Brain microvascular endothelial cell (primary cell): ENCODE measurements at regions not wholly inside any gene's neighbourhood (a gene's known extent, or its start where the extent isn't known, plus 50 kb on each side); places are given as distances from the start of the nearest gene placed in this dataset.
A peak's percentile ranks its signal among the peaks of the same experiment; 100 is the strongest.

Experiments
- DNase-seq: peaks from one replicate; pipeline ENCODE4 v3.0.0-alpha.2; 2020
- H3K27ac ChIP-seq: fragments of 250-450 bp; sonication (Bioruptor Pico); 2 replicates; pipeline ENCODE4 v1.5.1; 2020; ENCODE audit warnings: mild to moderate bottlenecking, moderate library complexity
- H3K27me3 ChIP-seq: fragments of 250-450 bp; sonication (Bioruptor Pico); replicated peaks from 2 replicates; pipeline ENCODE4 v1.5.1; 2020; ENCODE audit warnings: mild to moderate bottlenecking
- H3K36me3 ChIP-seq: fragments of 250-450 bp; sonication (Bioruptor Pico); replicated peaks from 2 replicates; pipeline ENCODE4 v1.5.1; 2020; ENCODE audit warnings: mild to moderate bottlenecking
- H3K4me3 ChIP-seq: 2 replicates; pipeline ENCODE4 v1.5.1; 2011; ENCODE audit warnings: low read depth, mild to moderate bottlenecking, control low read depth, low read length, moderate library complexity
- in situ Hi-C: cut with HindIII; loops from 2 replicates; pipeline ENCODE4 v1.10.0; 2017; ENCODE audit warnings: low sequenced_read_pairs, low pct_ligation_motif_present
- TF ChIP-seq, protein P1 (sequence below): IDR thresholded peaks from 2 replicates; pipeline ENCODE4 v1.5.1; 2011; ENCODE audit warnings: low read depth, mild to moderate bottlenecking, moderate library complexity, low read length, control low read depth, inconsistent platforms; ENCODE audit errors: missing control alignments

DNA sequence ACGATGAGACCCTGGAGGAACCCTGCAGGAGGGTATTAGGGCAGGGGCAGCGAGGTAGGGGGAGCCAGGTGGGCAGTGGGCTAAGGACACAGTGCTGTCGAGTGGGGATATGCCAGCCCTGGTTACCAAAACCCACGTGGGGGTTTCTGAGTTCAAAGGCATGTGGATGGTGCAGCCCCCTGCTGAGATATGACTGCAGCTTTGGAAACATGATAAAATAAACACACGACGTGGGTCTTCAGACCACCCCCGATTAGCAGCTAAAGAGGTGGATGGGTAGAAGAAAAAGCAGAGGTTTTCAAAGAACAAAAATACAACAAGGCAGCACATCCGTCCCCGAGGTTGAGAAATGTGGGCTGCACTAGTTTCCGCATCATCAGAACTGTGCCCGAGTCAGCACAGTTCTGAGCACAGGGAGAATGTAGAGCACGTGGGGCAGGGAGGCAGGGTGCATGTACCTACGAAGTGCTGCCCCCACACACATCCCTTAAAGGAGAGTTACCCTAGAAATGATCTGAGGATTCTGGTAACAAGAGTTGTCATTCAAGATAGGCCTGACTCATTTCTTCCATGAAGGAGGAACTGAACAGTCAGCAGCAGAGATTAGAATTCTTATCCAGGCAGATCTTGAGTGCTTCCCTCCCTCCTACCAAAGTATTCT, 121.3 kb downstream of the RPLP1 start:
- in situ Hi-C loops = no loop called here
- peak; percentile 37 for DNase-seq

DNA sequence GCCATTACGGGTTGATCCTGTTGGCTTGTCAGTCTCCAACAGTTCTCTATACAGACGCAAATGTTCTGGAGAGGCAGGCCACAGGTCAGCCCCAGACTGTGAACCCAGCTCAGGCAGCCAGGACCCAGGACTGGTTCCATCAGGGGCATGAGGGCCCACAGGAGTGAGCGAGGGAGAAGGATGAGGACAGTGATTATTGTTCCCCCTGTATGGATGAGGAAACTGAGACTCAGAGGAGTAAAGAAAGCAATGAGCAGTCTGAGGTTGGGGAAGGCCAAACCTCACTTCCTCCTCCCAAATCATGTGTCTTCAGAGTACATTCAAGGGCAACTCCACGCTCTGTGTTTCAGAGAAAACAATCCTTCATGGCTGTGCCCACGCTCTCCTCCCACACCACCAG, 121.9 kb downstream of the RPLP1 start:
- Histone ChIP-seq H3K27ac (no peak overlapping the region), H3K27me3 (peaks cover 10% of the 10 kb centered on the region), H3K36me3 (no peaks in the 10 kb centered on the region), H3K4me3 (no peak overlapping the region)
- no peak for DNase-seq
- TF ChIP-seq, protein P1, sequence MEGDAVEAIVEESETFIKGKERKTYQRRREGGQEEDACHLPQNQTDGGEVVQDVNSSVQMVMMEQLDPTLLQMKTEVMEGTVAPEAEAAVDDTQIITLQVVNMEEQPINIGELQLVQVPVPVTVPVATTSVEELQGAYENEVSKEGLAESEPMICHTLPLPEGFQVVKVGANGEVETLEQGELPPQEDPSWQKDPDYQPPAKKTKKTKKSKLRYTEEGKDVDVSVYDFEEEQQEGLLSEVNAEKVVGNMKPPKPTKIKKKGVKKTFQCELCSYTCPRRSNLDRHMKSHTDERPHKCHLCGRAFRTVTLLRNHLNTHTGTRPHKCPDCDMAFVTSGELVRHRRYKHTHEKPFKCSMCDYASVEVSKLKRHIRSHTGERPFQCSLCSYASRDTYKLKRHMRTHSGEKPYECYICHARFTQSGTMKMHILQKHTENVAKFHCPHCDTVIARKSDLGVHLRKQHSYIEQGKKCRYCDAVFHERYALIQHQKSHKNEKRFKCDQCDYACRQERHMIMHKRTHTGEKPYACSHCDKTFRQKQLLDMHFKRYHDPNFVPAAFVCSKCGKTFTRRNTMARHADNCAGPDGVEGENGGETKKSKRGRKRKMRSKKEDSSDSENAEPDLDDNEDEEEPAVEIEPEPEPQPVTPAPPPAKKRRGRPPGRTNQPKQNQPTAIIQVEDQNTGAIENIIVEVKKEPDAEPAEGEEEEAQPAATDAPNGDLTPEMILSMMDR = no peak
- in situ Hi-C loops = no loop called here

More for the DNA sequence above, 121.3 kb downstream of the RPLP1 start:
- no peaks in the 10 kb centered on the region for H3K36me3 ChIP-seq
- H3K27ac ChIP-seq = no peak overlapping the region
- TF ChIP-seq, protein P1 = no peak
- peaks cover 9% of the 10 kb centered on the region for H3K27me3 ChIP-seq
- no peak overlapping the region for H3K4me3 ChIP-seq

DNA sequence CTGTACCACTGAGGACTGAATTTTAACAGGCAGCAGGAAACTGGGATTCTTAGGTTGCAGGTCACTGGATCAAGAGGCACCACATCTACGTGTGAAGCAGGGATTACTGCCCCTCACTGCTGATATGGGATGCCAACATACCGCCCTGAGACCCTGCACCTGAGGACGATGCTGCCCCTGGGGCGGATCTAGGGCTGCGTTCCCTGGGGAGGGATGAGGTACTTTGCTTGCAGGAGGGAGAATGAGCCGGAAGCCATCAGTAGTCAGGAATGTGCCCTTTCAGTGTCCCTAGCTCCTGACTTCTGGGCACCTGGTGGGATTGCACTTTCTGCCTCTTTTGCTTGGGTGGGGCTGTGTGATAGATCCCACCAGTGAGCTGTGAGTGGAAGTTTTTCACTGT, 122.8 kb downstream of the RPLP1 start:
- in situ Hi-C loops = no loop called here
- Histone ChIP-seq H3K4me3 (no peak overlapping the region), H3K36me3 (no peaks in the 10 kb centered on the region), H3K27me3 (peaks cover 10% of the 10 kb centered on the region), H3K27ac (no peak overlapping the region)
- DNase-seq = no peak
- TF ChIP-seq, protein P1 = no peak

DNA sequence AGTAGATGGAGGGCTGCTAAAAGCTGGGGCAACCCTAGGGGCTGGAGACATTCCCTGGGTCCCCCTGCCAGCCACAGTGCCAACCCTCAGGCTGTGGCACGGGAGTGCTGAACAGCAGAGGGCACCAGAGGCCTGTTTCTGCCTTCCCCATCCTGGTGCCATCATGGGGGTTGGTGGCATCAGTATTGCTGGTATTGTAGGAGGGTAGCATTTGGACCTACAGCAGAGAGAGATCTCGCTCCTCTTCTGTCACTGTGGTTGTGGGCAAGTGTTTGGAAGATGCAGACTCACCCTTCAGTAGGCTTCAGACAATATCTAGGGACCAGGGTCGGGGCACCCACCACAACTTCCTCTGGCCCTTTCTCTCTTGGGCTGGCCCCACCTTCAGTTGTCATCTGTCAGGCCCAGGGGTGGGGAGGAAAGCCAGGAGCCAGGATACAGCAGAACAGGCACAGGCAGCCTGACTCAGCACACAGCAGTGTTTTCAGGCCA, 123.5 kb downstream of the RPLP1 start:
- in situ Hi-C loops = no loop called here
- TF ChIP-seq, protein P1 = peak; percentile 82
- no peak overlapping the region for H3K4me3 ChIP-seq
- H3K27me3 ChIP-seq = peaks cover 13% of the 10 kb centered on the region
- H3K27ac ChIP-seq = no peak overlapping the region
- no peaks in the 10 kb centered on the region for H3K36me3 ChIP-seq
- DNase-seq = no peak

DNA sequence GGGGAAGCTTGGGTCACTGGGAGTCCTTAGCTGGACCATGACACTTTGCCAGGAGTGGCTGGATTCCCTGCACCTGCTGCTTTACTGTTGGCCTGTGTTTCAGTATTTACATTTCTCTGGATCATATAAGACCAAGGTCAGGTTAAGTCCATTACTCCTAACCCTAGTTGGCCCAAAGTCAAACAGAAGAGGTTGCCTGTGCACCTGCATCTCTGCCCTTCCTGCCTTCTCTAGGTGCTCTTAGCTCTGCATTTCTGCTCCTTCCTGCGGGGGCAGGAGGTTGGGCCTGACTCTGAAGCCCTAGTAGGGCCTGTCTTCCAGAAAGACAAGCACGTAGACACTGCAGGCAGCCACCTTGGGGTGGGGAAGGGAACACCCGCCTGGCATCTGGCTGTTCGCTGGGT, 124.3 kb downstream of the RPLP1 start:
- H3K4me3 ChIP-seq = no peak overlapping the region
- H3K27me3 ChIP-seq = peaks cover 13% of the 10 kb centered on the region
- no peaks in the 10 kb centered on the region for H3K36me3 ChIP-seq
- DNase-seq = no peak
- TF ChIP-seq, protein P1 = no peak
- H3K27ac ChIP-seq = no peak overlapping the region
- in situ Hi-C loops = no loop called here

DNA sequence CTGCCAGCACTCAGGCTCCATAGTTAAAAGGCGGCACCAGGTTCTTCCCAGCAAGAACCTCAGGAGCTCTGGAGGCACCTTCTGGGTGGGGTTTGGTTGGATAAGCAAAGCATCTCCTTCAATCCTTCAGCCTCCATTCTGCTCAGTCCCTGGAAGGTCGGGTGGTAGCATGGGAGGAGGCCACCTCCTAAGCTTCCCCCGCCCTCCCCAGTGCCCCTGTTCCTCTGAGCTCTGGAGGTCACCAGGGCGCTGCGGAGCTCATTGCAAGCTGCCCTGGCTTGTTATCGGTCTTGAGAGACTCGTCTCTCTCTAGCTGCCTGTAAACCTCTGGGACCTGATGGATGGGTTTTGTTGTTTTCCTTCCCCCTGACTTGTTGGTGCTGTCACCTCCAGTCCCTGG, 124.8 kb downstream of the RPLP1 start:
- in situ Hi-C loops = no loop called here
- Histone ChIP-seq H3K27ac (no peak overlapping the region), H3K36me3 (no peaks in the 10 kb centered on the region), H3K27me3 (peaks cover 11% of the 10 kb centered on the region), H3K4me3 (no peak overlapping the region)
- TF ChIP-seq, protein P1 = no peak
- DNase-seq = no peak
